HG03565 (cell line): ENCODE measurements at regions not wholly inside any gene's neighbourhood (a gene's known extent, or its start where the extent isn't known, plus 50 kb on each side); places are given as distances from the start of the nearest gene placed in this dataset.

Source experiments
- ATAC-seq: cut with Tn5 transposase; IDR thresholded peaks from one replicate; pipeline ENCODE4 v1.9.1; 2021; ENCODE audit warnings: mild to moderate bottlenecking, moderate library complexity; ENCODE audit not compliant: unreplicated experiment

- ATAC-seq, result no peak
These were observed 193.8 kb upstream of the TLE3 start for GRCh38 chr15:70291305-70292075.

- ATAC-seq, result no peak
These were observed 193.0 kb upstream of the TLE3 start for GRCh38 chr15:70290708-70291107.

- ATAC-seq, result no peak
These were observed 191.7 kb upstream of the TLE3 start for GRCh38 chr15:70289191-70289955.

- ATAC-seq, result no peak
These were observed 188.5 kb upstream of the TLE3 start for GRCh38 chr15:70286113-70286806.

GRCh38 chr15:70284438-70285214 lies 186.9 kb upstream of the TLE3 start:
- ATAC-seq, result no peak

GRCh38 chr15:70283511-70283910 lies 185.8 kb upstream of the TLE3 start:
- ATAC-seq, result no peak

GRCh38 chr15:70281811-70282307 lies 184.1 kb upstream of the TLE3 start:
- peak; percentile 54 for ATAC-seq

- no peak for ATAC-seq
These were observed 183.6 kb upstream of the TLE3 start for GRCh38 chr15:70281261-70281810.

- ATAC-seq, result no peak
These were observed 183.1 kb upstream of the TLE3 start for GRCh38 chr15:70280781-70281180.

- no peak for ATAC-seq
These were observed 181.4 kb upstream of the TLE3 start for GRCh38 chr15:70279096-70279495.

GRCh38 chr15:70278644-70279043 lies 180.9 kb upstream of the TLE3 start:
- no peak for ATAC-seq

GRCh38 chr15:70277556-70277955 lies 179.8 kb upstream of the TLE3 start:
- ATAC-seq, result no peak

- no peak for ATAC-seq
These were observed 178.7 kb upstream of the TLE3 start for GRCh38 chr15:70276401-70276800.

- ATAC-seq, result no peak
These were observed 177.9 kb upstream of the TLE3 start for GRCh38 chr15:70275461-70276138.

GRCh38 chr15:70274908-70275307 lies 177.2 kb upstream of the TLE3 start:
- no peak for ATAC-seq

- no peak for ATAC-seq
These were observed 176.7 kb upstream of the TLE3 start for GRCh38 chr15:70274255-70274880.

- ATAC-seq, result no peak
These were observed 176.1 kb upstream of the TLE3 start for GRCh38 chr15:70273808-70274207.

- no peak for ATAC-seq
These were observed 175.0 kb upstream of the TLE3 start for GRCh38 chr15:70272565-70273355.
